Endothelial cell of umbilical vein (primary cell): ENCODE measurements at regions not wholly inside any gene's neighbourhood (a gene's known extent, or its start where the extent isn't known, plus 50 kb on each side); places are given as distances from the start of the nearest gene placed in this dataset.

Experiments
- BruUV-seq: library from RNA; stranded (reverse); fragments of 400-500 nt; replicated peaks from 2 replicates; lab custom pipeline; 2021; lab: Mats Ljungman, UMichigan
- CTCF ChIA-PET: fragments of 300-600, 350-600 bp; sonication (Branson Sonifier 250); formaldehyde crosslinking; loops from one replicate; lab custom pipeline; 2021; ENCODE audit warnings: antibody characterized with exemption, inconsistent platforms; lab: Charles Lee
- POLR2A ChIA-PET: fragments of 300-600, 350-600 bp; sonication (Branson Sonifier 250); formaldehyde crosslinking; loops from one replicate; lab custom pipeline; 2021; ENCODE audit warnings: antibody characterized with exemption, inconsistent platforms; lab: Charles Lee
- DNase-seq: peaks from one replicate; pipeline ENCODE4 v3.0.0-alpha.2; 2011; ENCODE audit warnings: low read depth, low spot score
- FAIRE-seq: peaks from 2 replicates; lab custom pipeline; 2011; peaks lifted over from hg19 to GRCh38; lab: Jason Lieb, UNC
- H2AFZ ChIP-seq: 2 replicates; pipeline ENCODE4 v1.6.0; 2012; ENCODE audit warnings: low read depth, low read length, control low read depth, inconsistent platforms
- H3K27ac ChIP-seq: 2 replicates; pipeline ENCODE4 v1.5.1; 2011; ENCODE audit warnings: low read depth, mild to moderate bottlenecking, control low read depth, low read length, moderate library complexity; ENCODE audit not compliant: insufficient read depth
- H3K27me3 ChIP-seq, 2 experiments: 2 replicates each; pipeline versions ENCODE4 v1.6.0 to v1.6.1; 2011; ENCODE audit warnings: low read length in 2 of 2, mixed read lengths in 1 of 2; ENCODE audit not compliant: control insufficient read depth in 2 of 2, insufficient read depth in 2 of 2
- H3K36me3 ChIP-seq, 2 experiments: 2 replicates in 1 of 2; 3 replicates in 1 of 2; pipeline ENCODE4 v1.5.1; 2011; ENCODE audit warnings: low read length in 2 of 2, mild to moderate bottlenecking in 1 of 2, moderate library complexity in 1 of 2; ENCODE audit not compliant: control insufficient read depth in 2 of 2, insufficient read depth in 2 of 2; ENCODE audit errors: extremely low read depth in 1 of 2
- H3K4me1 ChIP-seq: 3 replicates; pipeline ENCODE4 v1.5.1; 2011; ENCODE audit warnings: mild to moderate bottlenecking, low read length; ENCODE audit not compliant: control insufficient read depth, insufficient read depth; ENCODE audit errors: extremely low read depth
- H3K4me2 ChIP-seq: 2 replicates; pipeline ENCODE4 v1.6.1; 2011; ENCODE audit warnings: low read length, control low read depth, mixed read lengths; ENCODE audit not compliant: insufficient read depth
- H3K4me3 ChIP-seq, 3 experiments: fragments of 200-600 bp in 1 of 3; sonication (generic), shearing (Covaris generic) in 1 of 3; replicated peaks in 1 of 3; 2 replicates each; pipeline ENCODE4 v1.5.1; 2011 to 2016; ENCODE audit warnings: control low read depth in 3 of 3, low read length in 3 of 3, mild to moderate bottlenecking in 2 of 3, inconsistent platforms in 1 of 3, low read depth in 1 of 3, moderate library complexity in 1 of 3; ENCODE audit not compliant: insufficient read depth in 1 of 3
- H3K79me2 ChIP-seq: 2 replicates; pipeline ENCODE4 v1.6.0; 2012; ENCODE audit warnings: low read length, inconsistent platforms; ENCODE audit not compliant: control insufficient read depth, insufficient read depth
- H3K9ac ChIP-seq: replicated peaks from 2 replicates; pipeline ENCODE3; 2011; ENCODE audit warnings: low read length, control low read depth; ENCODE audit not compliant: insufficient read depth; ENCODE audit errors: extremely low read depth
- H3K9me1 ChIP-seq: replicated peaks from 3 replicates; pipeline ENCODE4 v1.6.0; 2011; ENCODE audit warnings: mild to moderate bottlenecking, low read length; ENCODE audit not compliant: control insufficient read depth, insufficient read depth; ENCODE audit errors: extremely low read depth
- H3K9me3 ChIP-seq: replicated peaks from 2 replicates; pipeline ENCODE4 v1.5.1; 2012; ENCODE audit warnings: low read length, inconsistent platforms; ENCODE audit not compliant: control insufficient read depth, insufficient read depth
- H4K20me1 ChIP-seq: replicated peaks from 2 replicates; pipeline ENCODE3; 2011; ENCODE audit warnings: mild to moderate bottlenecking, low read length; ENCODE audit not compliant: control insufficient read depth, insufficient read depth; ENCODE audit errors: extremely low read depth
- EZH2 ChIP-seq: IDR thresholded peaks from 2 replicates; pipeline ENCODE4 v1.6.1; 2012; ENCODE audit warnings: borderline replicate concordance, low read depth, mild to moderate bottlenecking, moderate library complexity, low read length, inconsistent platforms; ENCODE audit not compliant: severe bottlenecking
- FOS ChIP-seq: IDR thresholded peaks from 2 replicates; pipeline ENCODE4 v1.6.1; 2011; ENCODE audit warnings: mild to moderate bottlenecking, low read length, moderate library complexity, borderline replicate concordance; ENCODE audit not compliant: insufficient read depth
- GATA2 ChIP-seq: IDR thresholded peaks from 2 replicates; pipeline ENCODE4 v1.7.0; 2011; ENCODE audit warnings: low read depth, mild to moderate bottlenecking, moderate library complexity, mixed read lengths, low read length; ENCODE audit not compliant: insufficient read length, insufficient read depth
- JUN ChIP-seq: IDR thresholded peaks from 2 replicates; pipeline ENCODE4 v1.6.1; 2011; ENCODE audit warnings: borderline replicate concordance, low read depth; ENCODE audit not compliant: insufficient read length, insufficient read depth
- MYC ChIP-seq: IDR thresholded peaks from one replicate; pipeline ENCODE4 v1.6.1; 2011; ENCODE audit warnings: mild to moderate bottlenecking, low read depth, low read length
- POLR2A ChIP-seq: IDR thresholded peaks from 2 replicates; pipeline ENCODE4 v1.6.1; 2012; ENCODE audit warnings: low read depth, mild to moderate bottlenecking, control low read depth, low read length
- POLR2AphosphoS5 ChIP-seq: IDR thresholded peaks from 2 replicates; pipeline ENCODE4 v1.6.1; 2012; ENCODE audit warnings: low read depth, mild to moderate bottlenecking, control low read depth, low read length, moderate library complexity; ENCODE audit not compliant: insufficient read depth
- dilution Hi-C: fragments of 300-500 bp; cut with MboI; formaldehyde crosslinking; loops from one replicate; pipeline ENCODE4 v1.15.0; 2019; ENCODE audit warnings: low sequenced_read_pairs; ENCODE audit not compliant: extremely low pct_ligation_motif_present
- intact Hi-C: fragments of 100-400 bp; cut with micrococcal nuclease; formaldehyde crosslinking; loops from one replicate; pipeline ENCODE4 v1.10.0; 2022
- TF ChIP-seq, protein P1 (sequence below): IDR thresholded peaks from 2 replicates; pipeline ENCODE4 v1.6.1; 2011; ENCODE audit not compliant: insufficient read depth, insufficient read length
- TF ChIP-seq, protein P2 (sequence below), 2 donors: IDR thresholded peaks; 1 replicate in 1 of 2; 2 replicates in 1 of 2; pipeline ENCODE4 v1.5.1; 2011; ENCODE audit warnings: low read length in 2 of 2, mild to moderate bottlenecking in 2 of 2, moderate library complexity in 2 of 2, control low read depth in 1 of 2, inconsistent platforms in 1 of 2, low read depth in 1 of 2; ENCODE audit not compliant: insufficient read depth in 1 of 2; ENCODE audit errors: extremely low read depth in 1 of 2

DNA sequence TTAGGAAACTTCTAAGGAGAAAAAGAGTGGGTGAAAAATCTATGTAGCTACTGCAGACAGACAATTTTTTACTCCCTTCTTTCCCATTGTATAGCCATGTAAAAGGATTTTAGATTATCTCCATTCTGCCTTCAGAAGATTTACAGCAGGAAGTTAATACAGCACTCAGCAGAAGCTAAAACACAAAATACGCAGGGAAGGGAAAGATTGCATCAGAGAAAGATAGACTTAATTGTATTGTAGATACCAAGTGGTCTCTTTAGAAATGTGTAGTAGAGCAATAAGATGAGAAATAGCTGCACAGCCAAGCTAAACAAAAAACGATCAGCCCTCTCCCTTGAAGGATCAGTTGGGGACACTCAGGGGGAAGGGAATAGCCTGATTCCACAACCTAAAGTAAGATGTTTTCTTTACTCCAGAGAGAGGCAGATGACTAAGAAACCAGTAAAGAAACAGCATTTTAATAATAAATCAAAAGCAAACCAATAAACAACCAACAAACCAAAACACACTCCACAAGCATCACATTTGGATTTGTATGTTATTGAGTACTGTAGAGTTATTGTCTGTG is 236.7 kb upstream of the SLITRK1 start:
- DNase-seq (no peak), FAIRE-seq (no peak)
- H3K4me1 ChIP-seq = no peaks in the 10 kb centered on the region
- no peak overlapping the region for H2AFZ ChIP-seq
- no peaks in the 10 kb centered on the region for H3K36me3 ChIP-seq
- TF ChIP-seq MYC (no peak), JUN (no peak), POLR2A (no peak), FOS (no peak), GATA2 (no peak), POLR2AphosphoS5 (no peak), EZH2 (no peak)
- TF ChIP-seq, protein P1, sequence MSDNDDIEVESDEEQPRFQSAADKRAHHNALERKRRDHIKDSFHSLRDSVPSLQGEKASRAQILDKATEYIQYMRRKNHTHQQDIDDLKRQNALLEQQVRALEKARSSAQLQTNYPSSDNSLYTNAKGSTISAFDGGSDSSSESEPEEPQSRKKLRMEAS = no peak
- TF ChIP-seq, protein P2, sequence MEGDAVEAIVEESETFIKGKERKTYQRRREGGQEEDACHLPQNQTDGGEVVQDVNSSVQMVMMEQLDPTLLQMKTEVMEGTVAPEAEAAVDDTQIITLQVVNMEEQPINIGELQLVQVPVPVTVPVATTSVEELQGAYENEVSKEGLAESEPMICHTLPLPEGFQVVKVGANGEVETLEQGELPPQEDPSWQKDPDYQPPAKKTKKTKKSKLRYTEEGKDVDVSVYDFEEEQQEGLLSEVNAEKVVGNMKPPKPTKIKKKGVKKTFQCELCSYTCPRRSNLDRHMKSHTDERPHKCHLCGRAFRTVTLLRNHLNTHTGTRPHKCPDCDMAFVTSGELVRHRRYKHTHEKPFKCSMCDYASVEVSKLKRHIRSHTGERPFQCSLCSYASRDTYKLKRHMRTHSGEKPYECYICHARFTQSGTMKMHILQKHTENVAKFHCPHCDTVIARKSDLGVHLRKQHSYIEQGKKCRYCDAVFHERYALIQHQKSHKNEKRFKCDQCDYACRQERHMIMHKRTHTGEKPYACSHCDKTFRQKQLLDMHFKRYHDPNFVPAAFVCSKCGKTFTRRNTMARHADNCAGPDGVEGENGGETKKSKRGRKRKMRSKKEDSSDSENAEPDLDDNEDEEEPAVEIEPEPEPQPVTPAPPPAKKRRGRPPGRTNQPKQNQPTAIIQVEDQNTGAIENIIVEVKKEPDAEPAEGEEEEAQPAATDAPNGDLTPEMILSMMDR (IDR thresholded peaks at IDR 0.05; ENCODE audit: extremely low read depth in 1 of 2, insufficient read depth in 1 of 2, low read depth in 1 of 2, low read length in 2 of 2) = no peak
- H3K4me3 ChIP-seq = no peak overlapping the region
- no peaks in the 10 kb centered on the region for H3K79me2 ChIP-seq
- H3K4me2 ChIP-seq = no peak overlapping the region
- H3K27me3 ChIP-seq = no peaks in the 10 kb centered on the region
- ChIA-PET POLR2A (no interaction called here), CTCF (no interaction called here)
- H4K20me1 ChIP-seq = no peaks in the 10 kb centered on the region
- intact Hi-C loops = no loop called here
- no peaks in the 10 kb centered on the region for H3K9me1 ChIP-seq
- BruUV-seq = no TSS peak
- dilution Hi-C loops = no loop called here
- H3K27ac ChIP-seq = no peak overlapping the region
- H3K9me3 ChIP-seq = peaks cover 4% of the 10 kb centered on the region
- no peak overlapping the region for H3K9ac ChIP-seq
